HG03575 (cell line): ENCODE measurements at regions not wholly inside any gene's neighbourhood (a gene's known extent, or its start where the extent isn't known, plus 50 kb on each side); places are given as distances from the start of the nearest gene placed in this dataset.
"Not testable (repeated sequence)": the region's sequence is repeated elsewhere in the genome, so short reads cannot be mapped to it uniquely, and the experiment has no call there.

Experiments used
- ATAC-seq: cut with Tn5 transposase; IDR thresholded peaks from one replicate; pipeline ENCODE4 v1.9.1; 2021; ENCODE audit not compliant: unreplicated experiment, insufficient number of reproducible peaks, low FRiP score; ENCODE audit errors: extremely low read depth

DNA sequence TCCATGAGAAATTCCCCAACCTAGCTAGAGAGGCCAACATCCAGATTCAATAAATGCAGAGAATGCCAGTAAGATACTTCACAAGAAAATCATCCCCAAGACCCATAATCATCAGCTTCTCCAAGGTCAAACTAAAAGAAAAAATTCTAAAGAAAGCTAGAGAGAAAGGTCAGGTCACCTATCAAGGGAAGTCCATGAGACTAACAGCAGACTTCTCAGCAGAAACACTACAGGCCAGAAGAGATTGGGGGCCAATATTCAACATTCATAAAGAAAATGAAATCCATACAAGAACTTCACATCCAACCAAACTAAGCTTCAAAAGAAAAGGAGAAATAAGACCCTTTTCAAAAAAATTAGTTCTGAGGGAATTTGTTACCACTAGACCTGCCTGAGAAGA lies 118.8 kb upstream of the ANXA10 start:
- no peak for ATAC-seq

DNA sequence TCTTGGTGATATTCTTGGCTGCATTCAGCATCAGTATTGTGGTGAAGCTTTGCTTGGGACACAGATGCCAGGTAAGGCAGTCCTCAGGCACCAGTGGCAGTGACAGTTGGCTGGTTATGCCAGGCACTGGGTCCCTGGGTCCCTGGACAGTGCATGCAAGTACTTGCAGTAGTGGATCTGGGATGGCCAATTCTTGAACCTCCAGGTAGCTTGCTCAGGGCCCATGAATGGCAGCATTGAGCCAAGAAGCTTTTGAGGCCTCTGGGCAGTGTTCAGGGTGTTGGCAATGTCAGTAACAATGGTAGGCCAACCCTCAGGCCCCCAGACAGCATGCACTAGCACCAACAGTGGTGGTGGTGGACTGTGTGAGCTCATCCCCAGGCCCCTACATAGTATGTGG lies 106.8 kb upstream of the ANXA10 start:
- ATAC-seq, result no peak

GRCh38 chr4:167986044-167986443 lies 106.3 kb upstream of the ANXA10 start:
- ATAC-seq, result no peak

DNA sequence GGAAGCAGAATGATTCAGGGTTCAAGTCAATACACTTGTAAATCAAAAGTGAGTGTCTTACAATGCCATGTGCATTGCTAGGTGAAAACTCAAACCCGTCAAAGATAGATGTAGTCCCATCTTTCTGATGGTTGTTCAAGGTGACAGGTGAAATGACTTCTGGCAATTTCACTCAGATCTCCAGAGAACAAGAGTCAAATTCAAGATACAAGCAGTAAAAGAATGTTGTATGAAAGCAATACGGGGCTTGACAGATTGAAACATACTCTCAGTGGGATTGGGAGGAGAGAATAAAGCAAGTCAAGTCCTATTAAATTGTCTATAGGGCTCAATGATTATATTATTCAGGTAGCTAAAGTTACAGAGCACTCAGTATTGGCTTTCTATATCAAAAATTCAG lies 105.1 kb upstream of the ANXA10 start:
- ATAC-seq, result no peak

- ATAC-seq, result no peak
Measured at GRCh38 chr4:167989815-167990214, 102.5 kb upstream of the ANXA10 start.

GRCh38 chr4:168008112-168008511 lies 84.2 kb upstream of the ANXA10 start:
- not testable (repeated sequence) for ATAC-seq

DNA sequence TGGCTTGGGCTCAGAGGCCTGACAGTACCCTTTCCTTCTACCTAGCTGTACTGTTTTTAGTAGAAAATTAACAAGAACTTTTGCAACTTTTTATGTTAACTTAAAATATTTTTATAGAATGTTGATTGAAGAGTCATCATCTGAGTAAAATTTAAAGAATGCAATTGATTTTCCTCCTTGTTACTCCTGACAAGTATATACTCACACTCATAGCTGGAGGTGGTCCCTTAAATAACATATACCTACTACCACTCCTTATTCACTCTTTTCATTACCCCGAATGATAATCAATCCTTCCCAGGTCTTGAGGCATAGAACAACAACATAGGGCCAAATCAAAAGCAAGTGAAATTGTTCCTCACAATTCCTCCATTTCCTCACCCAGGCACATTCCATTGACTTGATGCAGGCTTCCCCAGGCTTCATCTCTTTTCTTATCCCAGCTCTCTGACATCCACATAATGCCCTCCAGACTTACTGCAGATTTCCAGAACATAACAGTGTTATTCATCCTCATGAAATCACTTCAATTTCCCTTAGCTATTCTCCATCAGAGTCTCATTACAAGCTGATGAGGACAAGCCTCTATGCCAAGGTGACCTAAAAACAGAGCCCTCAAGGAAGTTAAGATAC lies 73.2 kb upstream of the ANXA10 start:
- ATAC-seq, result no peak

DNA sequence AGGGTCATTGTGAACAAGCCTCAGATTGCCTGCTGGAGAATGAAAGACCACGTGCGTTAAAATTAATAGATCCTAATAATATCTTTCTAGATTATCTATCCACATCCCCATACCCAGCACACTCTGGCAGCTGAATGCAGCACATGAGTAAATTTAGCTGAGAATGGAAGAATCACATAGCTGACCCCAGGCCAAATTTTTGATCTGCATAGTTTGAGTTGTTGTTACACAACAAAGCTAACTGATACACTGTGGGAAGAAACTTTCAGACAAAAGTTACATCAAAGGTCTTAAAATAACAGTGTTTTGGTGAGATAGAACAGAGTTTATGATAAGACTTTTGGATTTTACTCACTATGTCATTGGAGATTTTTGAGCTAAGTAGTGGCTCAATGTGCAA lies 72.4 kb upstream of the ANXA10 start:
- ATAC-seq, result no peak

GRCh38 chr4:168021666-168022065 lies 70.7 kb upstream of the ANXA10 start:
- no peak for ATAC-seq

DNA sequence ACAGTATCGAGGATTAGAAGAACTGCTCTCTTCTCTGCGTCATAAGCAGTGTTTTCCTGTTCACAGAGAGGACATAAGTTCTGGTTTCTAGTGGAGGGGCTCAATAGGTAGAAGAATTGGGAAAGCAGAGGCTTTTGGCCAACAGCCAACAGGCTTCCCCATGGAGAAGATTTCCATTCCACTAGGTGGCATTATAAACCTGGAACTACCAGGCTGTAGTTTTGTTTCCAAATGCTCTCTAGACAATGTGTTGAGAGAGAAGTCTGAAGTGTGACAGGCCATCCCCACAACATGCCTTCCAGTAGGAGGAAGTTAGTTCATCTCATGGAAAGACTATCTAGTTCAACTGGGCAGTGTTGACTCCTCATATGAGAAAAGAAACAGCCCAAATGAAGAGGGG lies 63.8 kb upstream of the ANXA10 start:
- no peak for ATAC-seq

- no peak for ATAC-seq
Measured at GRCh38 chr4:168028970-168029597, 63.3 kb upstream of the ANXA10 start.

- no peak for ATAC-seq
Measured at GRCh38 chr4:168037676-168038075, 54.7 kb upstream of the ANXA10 start.

GRCh38 chr4:168039593-168039992 lies 52.7 kb upstream of the ANXA10 start:
- no peak for ATAC-seq
